HuH-7 (cell line): ENCODE measurements at regions not wholly inside any gene's neighbourhood (a gene's known extent, or its start where the extent isn't known, plus 50 kb on each side); places are given as distances from the start of the nearest gene placed in this dataset.
"Not testable (repeated sequence)": the region's sequence is repeated elsewhere in the genome, so short reads cannot be mapped to it uniquely, and the experiment has no call there.

Source experiments
- DNase-seq: peaks from one replicate; pipeline ENCODE4 v3.0.0; 2011; ENCODE audit warnings: low spot score

GRCh38 chr10:115028419-115028818 is 64.7 kb upstream of the ATRNL1 start:
- no peak for DNase-seq

GRCh38 chr10:115029452-115030375 is 63.5 kb upstream of the ATRNL1 start:
- peak; percentile 9 for DNase-seq

- DNase-seq = no peak
Observed at GRCh38 chr10:115030483-115031200, 62.5 kb upstream of the ATRNL1 start.

GRCh38 chr10:115033898-115034297 is 59.3 kb upstream of the ATRNL1 start:
- DNase-seq = no peak

- not testable (repeated sequence) for DNase-seq
Observed at GRCh38 chr10:115039781-115040180, 53.4 kb upstream of the ATRNL1 start.
